C4-2B (cell line): ENCODE measurements at regions not wholly inside any gene's neighbourhood (a gene's known extent, or its start where the extent isn't known, plus 50 kb on each side); places are given as distances from the start of the nearest gene placed in this dataset.

Experiments used
- H3K27ac ChIP-seq: fragments of 450-650 bp; 2 replicates; pipeline ENCODE4 v1.5.1; 2017
- ZFX ChIP-seq: fragments of 450-650 bp; IDR thresholded peaks from 2 replicates; pipeline ENCODE4 v1.6.1; 2017
- TF ChIP-seq, protein P1 (sequence below): fragments of 450-650 bp; conservative IDR thresholded peaks from 2 replicates; pipeline ENCODE4 v1.5.1; 2017; ENCODE audit warnings: mild to moderate bottlenecking

- peak overlapping the region; percentile 75 for H3K27ac ChIP-seq
- TF ChIP-seq, protein P1, sequence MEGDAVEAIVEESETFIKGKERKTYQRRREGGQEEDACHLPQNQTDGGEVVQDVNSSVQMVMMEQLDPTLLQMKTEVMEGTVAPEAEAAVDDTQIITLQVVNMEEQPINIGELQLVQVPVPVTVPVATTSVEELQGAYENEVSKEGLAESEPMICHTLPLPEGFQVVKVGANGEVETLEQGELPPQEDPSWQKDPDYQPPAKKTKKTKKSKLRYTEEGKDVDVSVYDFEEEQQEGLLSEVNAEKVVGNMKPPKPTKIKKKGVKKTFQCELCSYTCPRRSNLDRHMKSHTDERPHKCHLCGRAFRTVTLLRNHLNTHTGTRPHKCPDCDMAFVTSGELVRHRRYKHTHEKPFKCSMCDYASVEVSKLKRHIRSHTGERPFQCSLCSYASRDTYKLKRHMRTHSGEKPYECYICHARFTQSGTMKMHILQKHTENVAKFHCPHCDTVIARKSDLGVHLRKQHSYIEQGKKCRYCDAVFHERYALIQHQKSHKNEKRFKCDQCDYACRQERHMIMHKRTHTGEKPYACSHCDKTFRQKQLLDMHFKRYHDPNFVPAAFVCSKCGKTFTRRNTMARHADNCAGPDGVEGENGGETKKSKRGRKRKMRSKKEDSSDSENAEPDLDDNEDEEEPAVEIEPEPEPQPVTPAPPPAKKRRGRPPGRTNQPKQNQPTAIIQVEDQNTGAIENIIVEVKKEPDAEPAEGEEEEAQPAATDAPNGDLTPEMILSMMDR: no peak
- peak; percentile 43 for TF ChIP-seq ZFX
Observed at GRCh38 chr18:26656431-26656943, 108.1 kb upstream of the KCTD1 start.

- TF ChIP-seq, protein P1: no peak
- TF ChIP-seq ZFX: no peak
- H3K27ac ChIP-seq: peak overlapping the region; percentile 75
Observed at GRCh38 chr18:26655525-26656430, 107.4 kb upstream of the KCTD1 start.

GRCh38 chr18:26654616-26655524 lies 106.5 kb upstream of the KCTD1 start:
- TF ChIP-seq, protein P1: no peak; the same call in 1 of the 2 replicates
- TF ChIP-seq ZFX: no peak

GRCh38 chr18:26653943-26654615 lies 105.7 kb upstream of the KCTD1 start:
- TF ChIP-seq, protein P1: peak; percentile 20
- TF ChIP-seq ZFX: no peak
- no peak overlapping the region for H3K27ac ChIP-seq

More at GRCh38 chr18:26654616-26655524, 106.5 kb upstream of the KCTD1 start:
- no peak overlapping the region for H3K27ac ChIP-seq

DNA sequence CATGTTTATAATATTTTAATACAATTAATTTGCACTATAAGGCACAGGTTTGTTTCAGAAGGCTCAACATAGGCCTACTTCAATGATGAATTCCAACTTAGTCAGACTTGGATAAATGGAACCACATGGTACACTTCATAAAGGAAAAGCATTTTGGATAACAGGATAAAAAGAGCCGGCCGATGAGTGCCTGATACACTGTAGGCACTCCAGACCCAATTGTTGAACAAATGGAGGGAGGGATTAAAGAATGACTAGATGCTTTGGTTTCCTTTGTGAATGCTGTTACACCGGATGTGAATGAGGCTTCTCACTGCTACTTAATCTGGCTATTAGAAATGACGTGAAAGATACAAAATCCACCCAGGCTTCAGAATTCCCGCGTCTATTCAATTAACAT lies 104.1 kb upstream of the KCTD1 start:
- H3K27ac ChIP-seq: no peak overlapping the region

More for the DNA sequence above, 104.1 kb upstream of the KCTD1 start:
- no peak for TF ChIP-seq ZFX
- TF ChIP-seq, protein P1: no peak
